DOHH2 (cell line): ENCODE measurements at regions not wholly inside any gene's neighbourhood (a gene's known extent, or its start where the extent isn't known, plus 50 kb on each side); places are given as distances from the start of the nearest gene placed in this dataset.

Experiments used
- H3F3A ChIP-seq: fragments of 200-600 bp; sonication (generic), shearing (Covaris generic); 2 replicates; pipeline ENCODE4 v1.6.0; 2016; ENCODE audit warnings: antibody characterized with exemption, mild to moderate bottlenecking; ENCODE audit not compliant: control insufficient read depth, insufficient read depth
- H3K27ac ChIP-seq: fragments of 200-600 bp; sonication (generic); 2 replicates; pipeline ENCODE4 v1.5.1; 2014; ENCODE audit warnings: low read depth, mild to moderate bottlenecking, low read length, moderate library complexity
- H3K27me3 ChIP-seq: fragments of 200-600 bp; sonication (generic); 2 replicates; pipeline ENCODE4 v1.6.1; 2014; ENCODE audit warnings: mild to moderate bottlenecking, low read length, mixed read lengths; ENCODE audit not compliant: control insufficient read depth
- H3K36me3 ChIP-seq: fragments of 200-600 bp; sonication (generic); 2 replicates; pipeline ENCODE4 v1.6.1; 2014; ENCODE audit warnings: mild to moderate bottlenecking, low read length, moderate library complexity, mixed read lengths; ENCODE audit not compliant: control insufficient read depth
- H3K4me1 ChIP-seq: fragments of 200-600 bp; sonication (generic); 2 replicates; pipeline ENCODE4 v1.6.1; 2014; ENCODE audit warnings: mild to moderate bottlenecking, low read length, mixed read lengths; ENCODE audit not compliant: control insufficient read depth
- H3K4me2 ChIP-seq: fragments of 200-600 bp; sonication (generic); 2 replicates; pipeline ENCODE4 v1.6.0; 2014; ENCODE audit warnings: mild to moderate bottlenecking, low read length, moderate library complexity
- H3K4me3 ChIP-seq: fragments of 200-600 bp; sonication (generic); 2 replicates; pipeline ENCODE4 v1.5.1; 2014; ENCODE audit warnings: mild to moderate bottlenecking, low read length, mixed read lengths
- H3K79me2 ChIP-seq: fragments of 200-600 bp; sonication (generic); 2 replicates; pipeline ENCODE4 v1.6.1; 2014; ENCODE audit warnings: mild to moderate bottlenecking, low read length, mixed read lengths; ENCODE audit not compliant: control insufficient read depth
- H3K9me2 ChIP-seq: fragments of 200-600 bp; sonication (generic); replicated peaks from 2 replicates; pipeline ENCODE4 v1.6.1; 2014; ENCODE audit warnings: mild to moderate bottlenecking, low read length, mixed read lengths; ENCODE audit not compliant: control insufficient read depth
- H3K9me3 ChIP-seq: fragments of 200-600 bp; sonication (generic); 2 replicates; pipeline ENCODE4 v1.6.1; 2014; ENCODE audit warnings: antibody characterized with exemption, low read length, mixed read lengths; ENCODE audit not compliant: control insufficient read depth, insufficient read depth
- H4K20me1 ChIP-seq: fragments of 200-600 bp; sonication (generic); 2 replicates; pipeline ENCODE4 v1.6.0; 2014; ENCODE audit warnings: low read depth, mild to moderate bottlenecking, antibody characterized with exemption, low read length, moderate library complexity; ENCODE audit not compliant: control insufficient read depth, insufficient read depth
- EZH2phosphoT487 ChIP-seq: fragments of 200-600 bp; sonication (generic); IDR thresholded peaks from 2 replicates; pipeline ENCODE4 v1.6.1; 2017; ENCODE audit warnings: borderline replicate concordance, mild to moderate bottlenecking, antibody characterized with exemption, low read length, moderate library complexity, mixed read lengths
- TF ChIP-seq, protein P1 (sequence below): fragments of 200-600 bp; sonication (generic); IDR thresholded peaks from one replicate; pipeline ENCODE4 v1.5.1; 2014; ENCODE audit warnings: antibody characterized with exemption, mild to moderate bottlenecking, low read depth, low read length; ENCODE audit not compliant: poor library complexity, severe bottlenecking

DNA sequence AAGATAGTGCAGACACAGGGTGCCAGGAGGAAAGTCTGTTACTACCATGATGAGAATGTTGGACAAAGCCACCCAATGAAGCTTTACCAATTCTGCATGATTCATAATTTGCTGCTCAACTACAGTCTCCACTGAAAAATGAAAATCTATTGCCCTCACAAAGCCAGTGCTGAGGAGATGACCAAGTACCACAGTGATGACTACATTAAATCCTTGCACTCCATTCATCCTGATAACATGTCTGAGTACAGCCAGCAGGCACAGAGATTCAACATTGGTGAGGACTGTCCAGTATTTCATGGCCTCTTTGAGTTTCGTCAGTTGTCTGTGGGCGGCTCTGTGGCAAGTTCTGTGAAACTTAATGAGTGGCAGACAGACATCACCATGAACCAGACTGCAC lies 144.0 kb downstream of the PLCE1 start:
- Histone ChIP-seq H3F3A (no peaks in the 10 kb centered on the region), H3K4me3 (no peak overlapping the region), H3K4me1 (no peaks in the 10 kb centered on the region), H4K20me1 (no peaks in the 10 kb centered on the region), H3K9me3 (no peaks in the 10 kb centered on the region), H3K4me2 (no peak overlapping the region), H3K27ac (no peak overlapping the region), H3K36me3 (no peaks in the 10 kb centered on the region), H3K27me3 (no peaks in the 10 kb centered on the region), H3K9me2 (no peaks in the 10 kb centered on the region), H3K79me2 (no peaks in the 10 kb centered on the region)
- no peak for TF ChIP-seq EZH2phosphoT487
- TF ChIP-seq, protein P1, sequence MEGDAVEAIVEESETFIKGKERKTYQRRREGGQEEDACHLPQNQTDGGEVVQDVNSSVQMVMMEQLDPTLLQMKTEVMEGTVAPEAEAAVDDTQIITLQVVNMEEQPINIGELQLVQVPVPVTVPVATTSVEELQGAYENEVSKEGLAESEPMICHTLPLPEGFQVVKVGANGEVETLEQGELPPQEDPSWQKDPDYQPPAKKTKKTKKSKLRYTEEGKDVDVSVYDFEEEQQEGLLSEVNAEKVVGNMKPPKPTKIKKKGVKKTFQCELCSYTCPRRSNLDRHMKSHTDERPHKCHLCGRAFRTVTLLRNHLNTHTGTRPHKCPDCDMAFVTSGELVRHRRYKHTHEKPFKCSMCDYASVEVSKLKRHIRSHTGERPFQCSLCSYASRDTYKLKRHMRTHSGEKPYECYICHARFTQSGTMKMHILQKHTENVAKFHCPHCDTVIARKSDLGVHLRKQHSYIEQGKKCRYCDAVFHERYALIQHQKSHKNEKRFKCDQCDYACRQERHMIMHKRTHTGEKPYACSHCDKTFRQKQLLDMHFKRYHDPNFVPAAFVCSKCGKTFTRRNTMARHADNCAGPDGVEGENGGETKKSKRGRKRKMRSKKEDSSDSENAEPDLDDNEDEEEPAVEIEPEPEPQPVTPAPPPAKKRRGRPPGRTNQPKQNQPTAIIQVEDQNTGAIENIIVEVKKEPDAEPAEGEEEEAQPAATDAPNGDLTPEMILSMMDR: no peak

DNA sequence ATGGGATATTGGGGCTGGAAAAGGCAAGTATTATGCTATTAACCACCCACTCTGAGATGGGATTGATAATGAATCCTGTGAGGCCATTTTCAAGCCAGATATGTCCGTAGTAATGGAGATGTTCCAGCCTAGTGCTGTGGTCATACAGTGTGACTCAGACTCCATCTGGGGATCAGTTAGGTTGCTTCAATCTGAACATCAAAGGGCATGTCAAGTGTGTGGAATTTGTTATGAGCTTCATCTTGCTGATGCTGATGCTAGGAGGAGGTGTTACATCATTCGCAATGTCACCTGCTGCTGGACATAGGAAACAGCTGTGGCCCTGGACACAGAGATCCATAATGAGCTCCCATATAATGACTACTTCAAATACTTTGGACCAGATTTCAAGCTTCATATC lies 144.7 kb downstream of the PLCE1 start:
- H3K4me3 ChIP-seq: no peak overlapping the region
- no peak for TF ChIP-seq EZH2phosphoT487
- TF ChIP-seq, protein P1: no peak
- no peaks in the 10 kb centered on the region for H3K9me3 ChIP-seq
- no peak overlapping the region for H3K4me2 ChIP-seq
- no peaks in the 10 kb centered on the region for H4K20me1 ChIP-seq
- H3K9me2 ChIP-seq: no peaks in the 10 kb centered on the region
- H3K27ac ChIP-seq: no peak overlapping the region
- no peaks in the 10 kb centered on the region for H3K79me2 ChIP-seq
- no peaks in the 10 kb centered on the region for H3F3A ChIP-seq
- H3K27me3 ChIP-seq: no peaks in the 10 kb centered on the region
- no peaks in the 10 kb centered on the region for H3K36me3 ChIP-seq
- no peaks in the 10 kb centered on the region for H3K4me1 ChIP-seq

DNA sequence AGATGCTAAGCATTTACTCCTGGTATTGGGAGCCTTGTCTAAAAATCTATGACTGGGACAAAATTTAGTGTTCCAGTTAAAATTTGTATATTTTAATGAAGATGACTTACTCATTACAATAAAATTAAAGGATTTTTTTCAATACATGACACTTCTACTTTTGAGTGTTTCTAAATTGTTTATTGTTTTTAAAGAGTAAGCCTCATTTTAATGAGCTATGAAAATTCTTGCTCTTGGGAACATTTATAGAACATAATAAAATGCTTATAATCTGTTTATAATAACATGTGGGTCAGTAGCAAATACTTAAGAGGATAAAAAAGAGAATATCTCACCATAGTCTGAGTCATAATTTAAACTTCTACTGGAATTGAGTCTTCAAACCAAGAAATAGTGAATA lies 149.5 kb downstream of the PLCE1 start:
- Histone ChIP-seq H4K20me1 (no peaks in the 10 kb centered on the region), H3K27ac (no peak overlapping the region), H3K4me2 (no peak overlapping the region)

More for the DNA sequence above, 149.5 kb downstream of the PLCE1 start:
- H3K4me1 ChIP-seq: no peaks in the 10 kb centered on the region
- TF ChIP-seq, protein P1: no peak
- no peak for TF ChIP-seq EZH2phosphoT487
- H3K79me2 ChIP-seq: no peaks in the 10 kb centered on the region
- no peaks in the 10 kb centered on the region for H3K36me3 ChIP-seq
- H3K4me3 ChIP-seq: no peak overlapping the region
- no peaks in the 10 kb centered on the region; the same call in 1 of the 2 replicates for H3K9me3 ChIP-seq
- H3F3A ChIP-seq: no peaks in the 10 kb centered on the region
- H3K9me2 ChIP-seq: no peaks in the 10 kb centered on the region
- no peaks in the 10 kb centered on the region; the same call in 1 of the 2 replicates for H3K27me3 ChIP-seq
